Spleen (tissue), 11 donors: ENCODE measurements at regions not wholly inside any gene's neighbourhood (a gene's known extent, or its start where the extent isn't known, plus 50 kb on each side); places are given as distances from the start of the nearest gene placed in this dataset.

Source experiments
- DNase-seq: peaks from one replicate; pipeline ENCODE4 v3.0.0-alpha.2; 2020
- H3K27ac ChIP-seq, 8 donors: fragments of 200-600 bp; sonication (generic) in 7 of 8; 1 replicate in 4 of 8; 2 replicates in 4 of 8; pipeline versions ENCODE4 v1.5.0 to v1.8.0; 2016 to 2021; ENCODE audit warnings: inconsistent platforms in 4 of 8, mild to moderate bottlenecking in 4 of 8, moderate library complexity in 1 of 8
- H3K27me3 ChIP-seq, 7 donors: fragments of 200-600 bp; sonication (generic) in 6 of 7; replicated peaks in 1 of 7; 1 replicate in 4 of 7; 2 replicates in 3 of 7; pipeline versions ENCODE4 v1.5.0 to v1.8.0; 2016 to 2021; ENCODE audit warnings: inconsistent platforms in 3 of 7, mild to moderate bottlenecking in 1 of 7
- H3K36me3 ChIP-seq, 6 donors: fragments of 200-600 bp; sonication (generic) in 5 of 6; 1 replicate in 4 of 6; 2 replicates in 2 of 6; pipeline versions ENCODE4 v1.5.0 to v1.8.0; 2016 to 2021; ENCODE audit warnings: inconsistent platforms in 2 of 6
- H3K4me1 ChIP-seq, 6 donors: fragments of 200-600 bp; sonication (generic) in 5 of 6; 1 replicate in 3 of 6; 2 replicates in 3 of 6; pipeline versions ENCODE4 v1.5.0 to v1.8.0; 2016 to 2021; ENCODE audit warnings: inconsistent platforms in 3 of 6
- H3K4me3 ChIP-seq, 8 donors: fragments of 200-600 bp; sonication (generic) in 7 of 8; 1 replicate in 4 of 8; 2 replicates in 4 of 8; pipeline versions ENCODE4 v1.5.0 to v1.8.0; 2016 to 2021; ENCODE audit warnings: inconsistent platforms in 4 of 8, mild to moderate bottlenecking in 4 of 8, moderate library complexity in 2 of 8
- H3K9me3 ChIP-seq, 8 donors: fragments of 200-600 bp; sonication (generic) in 7 of 8; 1 replicate in 4 of 8; 2 replicates in 4 of 8; pipeline versions ENCODE4 v1.5.0 to v1.8.0; 2016 to 2021; ENCODE audit warnings: inconsistent platforms in 4 of 8
- POLR2A ChIP-seq, 3 donors: fragments of 450-650 bp; IDR thresholded peaks; one replicate each; pipeline ENCODE4 v1.5.1; 2017; ENCODE audit warnings: antibody characterized with exemption in 3 of 3, mild to moderate bottlenecking in 1 of 3
- POLR2AphosphoS5 ChIP-seq, 3 donors: sonication (generic); formaldehyde crosslinking; IDR thresholded peaks; one replicate each; pipeline ENCODE4 v1.5.1; 2017; ENCODE audit warnings: antibody characterized with exemption in 3 of 3
- WGBS, 5 donors: extraction: QIAGEN DNeasy Blood & Tissue Kit in 3 of 5; methylation state at CpG; one replicate each; pipeline versions ENCODE4 v1.1.5 to v1.1.7; 2013 to 2018; 5-methylcytosine and 5-hydroxymethylcytosine counted together
- intact Hi-C: fragments of 100-400 bp; cut with DNase I; formaldehyde crosslinking; loops from one replicate; pipeline ENCODE4 v1.15.0; 2023; ENCODE audit warnings: low total_unique reads
- TF ChIP-seq, protein P1 (sequence below), 11 experiments: fragments of 200-600 bp in 7 of 11; fragments of 450-650 bp in 4 of 11; sonication (generic) in 4 of 11; IDR thresholded peaks in 8 of 11; conservative IDR thresholded peaks in 3 of 11; 1 replicate in 7 of 11; 2 replicates in 4 of 11; pipeline versions ENCODE4 v1.4.0 to v1.8.0; 2016 to 2021; ENCODE audit warnings: antibody characterized with exemption in 11 of 11, inconsistent platforms in 4 of 11, mild to moderate bottlenecking in 1 of 11
- donor health status: healthy with polysubstance abuse.
- donor health status: DM: no; HTN: no; CAD: no; lungs with moderate emphysema.
- donor health status: DM: no; HTN: no; CAD: no.
- donor health status: Bipolar disorder and iron deficiency.
- donor health status: healthy.
- donor health status: DM: no; HTN: no; CAD: no.
- donor health status: DM: yes; HTN: yes; CAD: no.

DNA sequence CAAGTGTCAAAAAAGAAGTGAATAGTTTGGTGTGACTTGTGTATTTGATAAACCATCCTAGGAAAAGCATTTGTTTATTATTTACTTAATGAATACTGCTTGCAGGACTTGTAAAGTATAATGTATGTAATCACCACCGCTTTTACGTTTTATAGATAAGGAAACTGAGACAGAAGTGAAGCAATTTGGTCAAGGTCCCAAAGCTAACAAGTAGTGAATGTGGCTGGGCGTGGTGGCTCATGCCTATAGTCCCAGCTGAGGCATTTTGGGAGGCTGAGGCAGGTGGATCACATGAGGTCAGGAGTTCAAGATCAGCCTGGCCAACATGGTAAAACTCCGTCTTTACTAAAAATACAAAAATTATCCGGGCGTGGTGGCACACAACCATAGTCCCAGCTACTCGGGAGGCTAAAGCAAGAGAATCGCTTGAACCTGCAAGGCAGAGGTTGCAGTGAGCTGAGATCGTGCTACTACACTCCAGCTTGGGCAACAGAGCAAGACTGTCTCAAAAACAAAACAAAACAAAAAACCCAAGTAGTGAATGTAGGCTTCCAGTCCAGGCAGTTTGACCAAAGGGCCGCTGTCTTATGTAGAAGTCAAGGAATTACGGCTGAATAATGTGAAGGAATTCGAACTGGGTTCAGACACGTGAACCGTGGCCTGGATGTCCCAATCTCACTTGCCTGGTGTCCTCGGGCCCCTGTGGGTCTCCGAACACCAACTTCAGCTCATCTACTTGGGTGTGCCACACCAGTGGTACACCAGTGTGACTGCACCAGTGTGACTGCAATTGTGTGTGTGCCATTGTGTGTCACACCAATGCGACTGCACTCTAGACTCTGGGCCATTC lies 88.3 kb upstream of the MED13L start:
- H3K27ac ChIP-seq: no peak overlapping the region
- H3K4me1 ChIP-seq: peaks cover 0 to 8% (median 4%) of the 10 kb centered on the region in 6 donors
- intact Hi-C loops: no loop called here
- H3K36me3 ChIP-seq: no peaks in the 10 kb centered on the region
- H3K9me3 ChIP-seq: no peaks in the 10 kb centered on the region
- 88 to 95% (median 92%) methylated on average over 17 of the region's 17 CpGs for WGBS, 5 donors
- TF ChIP-seq, protein P1, sequence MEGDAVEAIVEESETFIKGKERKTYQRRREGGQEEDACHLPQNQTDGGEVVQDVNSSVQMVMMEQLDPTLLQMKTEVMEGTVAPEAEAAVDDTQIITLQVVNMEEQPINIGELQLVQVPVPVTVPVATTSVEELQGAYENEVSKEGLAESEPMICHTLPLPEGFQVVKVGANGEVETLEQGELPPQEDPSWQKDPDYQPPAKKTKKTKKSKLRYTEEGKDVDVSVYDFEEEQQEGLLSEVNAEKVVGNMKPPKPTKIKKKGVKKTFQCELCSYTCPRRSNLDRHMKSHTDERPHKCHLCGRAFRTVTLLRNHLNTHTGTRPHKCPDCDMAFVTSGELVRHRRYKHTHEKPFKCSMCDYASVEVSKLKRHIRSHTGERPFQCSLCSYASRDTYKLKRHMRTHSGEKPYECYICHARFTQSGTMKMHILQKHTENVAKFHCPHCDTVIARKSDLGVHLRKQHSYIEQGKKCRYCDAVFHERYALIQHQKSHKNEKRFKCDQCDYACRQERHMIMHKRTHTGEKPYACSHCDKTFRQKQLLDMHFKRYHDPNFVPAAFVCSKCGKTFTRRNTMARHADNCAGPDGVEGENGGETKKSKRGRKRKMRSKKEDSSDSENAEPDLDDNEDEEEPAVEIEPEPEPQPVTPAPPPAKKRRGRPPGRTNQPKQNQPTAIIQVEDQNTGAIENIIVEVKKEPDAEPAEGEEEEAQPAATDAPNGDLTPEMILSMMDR (IDR thresholded peaks at IDR 0.05 in 8 of 11, conservative IDR thresholded peaks at IDR 0.05 in 3 of 11): no peak
- TF ChIP-seq POLR2A (IDR thresholded peaks at IDR 0.05): no peak
- TF ChIP-seq POLR2AphosphoS5 (IDR thresholded peaks at IDR 0.05): no peak
- DNase-seq: peak; percentile 64
- no peak overlapping the region for H3K4me3 ChIP-seq
- no peaks in the 10 kb centered on the region for H3K27me3 ChIP-seq

DNA sequence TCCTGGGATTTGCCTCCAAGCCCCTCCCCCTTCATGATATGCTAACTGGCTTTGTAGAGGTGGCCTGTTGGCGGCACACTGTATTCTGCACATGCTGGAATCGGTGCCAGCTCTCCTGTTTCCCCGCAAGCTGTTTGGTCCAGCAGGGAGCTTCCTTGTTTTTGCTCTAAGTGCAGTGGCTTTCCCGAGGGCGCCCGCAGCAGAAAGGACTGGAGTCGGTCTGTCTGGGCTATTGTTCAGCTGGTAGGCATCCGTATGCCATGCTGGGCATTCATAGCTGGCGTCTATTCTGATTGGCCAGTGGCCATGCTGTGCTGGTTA lies 88.9 kb upstream of the MED13L start:
- no peaks in the 10 kb centered on the region for H3K36me3 ChIP-seq
- H3K27me3 ChIP-seq: no peaks in the 10 kb centered on the region
- intact Hi-C loops: no loop called here
- DNase-seq: no peak
- H3K27ac ChIP-seq: no peak overlapping the region
- TF ChIP-seq POLR2A (IDR thresholded peaks at IDR 0.05) (no peak), POLR2AphosphoS5 (IDR thresholded peaks at IDR 0.05) (no peak)
- TF ChIP-seq, protein P1 (IDR thresholded peaks at IDR 0.05 in 8 of 11, conservative IDR thresholded peaks at IDR 0.05 in 3 of 11): no peak
- peaks cover 0 to 2% (median under 1%) of the 10 kb centered on the region in 6 donors for H3K4me1 ChIP-seq
- no peaks in the 10 kb centered on the region for H3K9me3 ChIP-seq
- WGBS, 5 donors: 83 to 95% (median 84%) methylated on average over 9 of the region's 9 CpGs
- no peak overlapping the region for H3K4me3 ChIP-seq

DNA sequence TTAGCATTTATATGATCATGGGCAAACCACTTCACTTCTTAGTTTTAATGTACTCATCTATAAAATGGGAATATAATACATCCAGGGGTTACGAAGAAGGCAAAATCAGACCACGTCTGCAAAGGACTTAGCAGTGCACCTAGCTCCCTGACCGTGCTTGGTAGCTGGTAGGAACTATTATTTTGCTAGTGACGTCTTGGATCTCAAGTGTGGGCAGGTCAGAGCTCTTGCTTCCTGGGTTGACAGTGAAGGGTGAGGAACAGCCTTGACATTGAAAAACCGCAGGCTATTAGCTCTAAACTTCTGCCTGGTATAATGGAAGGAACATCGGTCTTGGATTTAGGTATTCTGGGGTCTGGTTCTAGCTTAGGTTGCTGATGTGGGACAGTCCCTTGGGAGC lies 89.3 kb upstream of the MED13L start:
- Histone ChIP-seq H3K4me3 (no peak overlapping the region), H3K4me1 (no peaks in the 10 kb centered on the region), H3K36me3 (no peaks in the 10 kb centered on the region), H3K27me3 (no peaks in the 10 kb centered on the region), H3K27ac (no peak overlapping the region), H3K9me3 (no peaks in the 10 kb centered on the region)
- DNase-seq: peak; percentile 3
- TF ChIP-seq, protein P1 (IDR thresholded peaks at IDR 0.05 in 8 of 11, conservative IDR thresholded peaks at IDR 0.05 in 3 of 11): no peak
- 76 to 91% (median 83%) methylated on average over 6 of the region's 6 CpGs for WGBS, 5 donors
- intact Hi-C loops: no loop called here

DNA sequence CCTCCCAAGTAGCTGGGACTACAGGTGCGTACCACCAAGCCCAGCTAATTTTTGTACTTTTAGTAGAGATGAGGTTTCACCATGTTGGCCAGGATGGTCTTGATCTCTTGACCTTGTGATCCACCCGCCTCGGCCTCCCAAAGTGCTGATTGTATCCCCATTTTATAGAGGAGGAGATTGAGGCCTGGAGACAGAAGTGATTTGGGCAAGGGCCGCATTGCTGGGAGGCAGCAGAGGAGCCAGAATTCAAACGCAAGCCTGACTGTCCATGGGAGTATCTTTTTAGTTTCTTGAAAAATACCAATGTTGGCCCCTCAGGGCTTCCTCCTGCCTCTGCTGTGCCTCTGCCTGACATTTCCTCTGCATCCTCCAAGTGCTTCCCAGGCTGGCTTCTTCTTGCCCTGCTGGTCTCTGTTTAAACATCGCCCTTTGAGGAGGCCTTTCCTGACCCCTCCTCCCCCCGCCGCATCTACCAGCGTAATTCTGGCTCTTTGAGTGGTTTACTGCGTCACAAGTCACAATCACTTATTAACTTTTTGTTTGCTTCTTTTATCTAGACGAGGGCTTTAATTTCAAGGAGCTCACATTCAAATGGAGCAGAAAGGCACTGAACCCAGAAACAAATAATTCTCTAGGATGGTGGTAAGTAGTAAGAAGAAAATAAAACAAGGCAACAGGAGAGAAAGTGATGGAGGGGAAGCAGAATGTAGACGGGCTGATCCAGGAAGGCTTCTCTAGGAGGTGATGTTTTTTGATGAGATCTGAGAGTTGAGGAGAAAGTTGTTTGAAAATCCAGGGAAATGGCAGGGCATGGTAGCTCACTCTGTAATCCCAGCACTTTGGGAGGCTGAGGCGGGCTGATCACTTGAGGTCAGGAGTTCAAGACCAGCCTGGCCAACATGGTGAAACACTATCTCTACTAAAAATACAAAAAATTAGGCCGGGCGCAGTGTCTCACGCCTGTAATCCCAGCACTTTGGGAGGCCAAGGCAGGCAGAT lies 91.0 kb upstream of the MED13L start:
- no peaks in the 10 kb centered on the region for H3K36me3 ChIP-seq
- no peak overlapping the region for H3K4me3 ChIP-seq
- TF ChIP-seq, protein P1 (IDR thresholded peaks at IDR 0.05 in 8 of 11, conservative IDR thresholded peaks at IDR 0.05 in 3 of 11): no peak
- peak in 1 of 3 donors; percentile 61 for TF ChIP-seq POLR2AphosphoS5 (IDR thresholded peaks at IDR 0.05)
- intact Hi-C loops: no loop called here
- H3K9me3 ChIP-seq: no peaks in the 10 kb centered on the region
- DNase-seq: peak; percentile 53
- peak overlapping the region in 3 of 8 donors; percentile 29 to 62 (median 35) for H3K27ac ChIP-seq
- 75 to 86% (median 80%) methylated on average over 16 of the region's 16 CpGs for WGBS, 5 donors
- no peaks in the 10 kb centered on the region for H3K4me1 ChIP-seq
- no peaks in the 10 kb centered on the region for H3K27me3 ChIP-seq
